Astrocyte (in vitro differentiated cells and primary cell): ENCODE measurements at regions not wholly inside any gene's neighbourhood (a gene's known extent, or its start where the extent isn't known, plus 50 kb on each side); places are given as distances from the start of the nearest gene placed in this dataset.

Source experiments
- DNase-seq: peaks from one replicate; pipeline ENCODE4 v3.0.0-alpha.2; 2010; ENCODE audit warnings: low read depth
- FAIRE-seq: peaks from 2 replicates; lab custom pipeline; 2011; peaks lifted over from hg19 to GRCh38; lab: Jason Lieb, UNC
- H2AFZ ChIP-seq: 2 replicates; pipeline ENCODE4 v1.6.0; 2012; ENCODE audit warnings: low read depth, low read length, inconsistent platforms
- H3K27ac ChIP-seq: 2 replicates; pipeline ENCODE4 v1.5.1; 2011; ENCODE audit warnings: low read depth, low read length, inconsistent platforms
- H3K27me3 ChIP-seq: 2 replicates; pipeline ENCODE4 v1.6.0; 2011; ENCODE audit warnings: low read length, inconsistent platforms; ENCODE audit not compliant: insufficient read depth
- H3K36me3 ChIP-seq: 2 replicates; pipeline ENCODE4 v1.5.1; 2011; ENCODE audit warnings: low read length, inconsistent platforms; ENCODE audit not compliant: insufficient read depth
- H3K4me1 ChIP-seq: 2 replicates; pipeline ENCODE4 v1.5.1; 2011; ENCODE audit warnings: low read length, inconsistent platforms; ENCODE audit not compliant: insufficient read depth
- H3K4me2 ChIP-seq: 2 replicates; pipeline ENCODE4 v1.6.0; 2012; ENCODE audit warnings: low read length, inconsistent platforms
- H3K4me3 ChIP-seq: 2 replicates; pipeline ENCODE4 v1.5.1; 2011; ENCODE audit warnings: low read depth, mild to moderate bottlenecking, low read length, inconsistent platforms; ENCODE audit not compliant: insufficient read depth
- H3K79me2 ChIP-seq: 2 replicates; pipeline ENCODE4 v1.6.0; 2012; ENCODE audit warnings: mild to moderate bottlenecking, low read length, inconsistent platforms; ENCODE audit not compliant: insufficient read depth
- H3K9ac ChIP-seq: 2 replicates; pipeline ENCODE4 v1.6.0; 2012; ENCODE audit warnings: mild to moderate bottlenecking, low read length, inconsistent platforms
- H3K9me3 ChIP-seq: 2 replicates; pipeline ENCODE4 v1.5.1; 2012; ENCODE audit warnings: low read depth, mild to moderate bottlenecking, low read length, inconsistent platforms; ENCODE audit not compliant: insufficient read depth
- H4K20me1 ChIP-seq: 2 replicates; pipeline ENCODE4 v1.6.0; 2012; ENCODE audit warnings: low read length, inconsistent platforms; ENCODE audit not compliant: insufficient read depth
- H3K27ac Mint-ChIP-seq: one replicate; pipeline ENCODE4 v1.8.0; 2021; ENCODE audit warnings: mild to moderate bottlenecking, mixed read lengths; ENCODE audit not compliant: unreplicated experiment
- H3K27me3 Mint-ChIP-seq: one replicate; pipeline ENCODE4 v1.8.0; 2021; ENCODE audit warnings: low read depth, mixed read lengths; ENCODE audit not compliant: unreplicated experiment
- H3K36me3 Mint-ChIP-seq: one replicate; pipeline ENCODE4 v1.8.0; 2021; ENCODE audit warnings: low read depth, mixed read lengths; ENCODE audit not compliant: unreplicated experiment
- H3K4me1 Mint-ChIP-seq: one replicate; pipeline ENCODE4 v1.8.0; 2021; ENCODE audit warnings: low read depth, mixed read lengths; ENCODE audit not compliant: unreplicated experiment
- H3K4me3 Mint-ChIP-seq: one replicate; pipeline ENCODE4 v1.8.0; 2021; ENCODE audit warnings: mild to moderate bottlenecking, moderate library complexity, mixed read lengths; ENCODE audit not compliant: unreplicated experiment
- H3K9me3 Mint-ChIP-seq: one replicate; pipeline ENCODE4 v1.8.0; 2021; ENCODE audit warnings: mild to moderate bottlenecking, mixed read lengths; ENCODE audit not compliant: unreplicated experiment
- EZH2 ChIP-seq: IDR thresholded peaks from 2 replicates; pipeline ENCODE4 v1.6.1; 2012; ENCODE audit warnings: mild to moderate bottlenecking, low read length, inconsistent platforms; ENCODE audit not compliant: insufficient read depth
- TF ChIP-seq, protein P1 (sequence below): IDR thresholded peaks from 2 replicates; pipeline ENCODE4 v1.5.1; 2011; ENCODE audit warnings: low read depth, mild to moderate bottlenecking, inconsistent platforms, low read length, moderate library complexity; ENCODE audit not compliant: insufficient read depth

DNA sequence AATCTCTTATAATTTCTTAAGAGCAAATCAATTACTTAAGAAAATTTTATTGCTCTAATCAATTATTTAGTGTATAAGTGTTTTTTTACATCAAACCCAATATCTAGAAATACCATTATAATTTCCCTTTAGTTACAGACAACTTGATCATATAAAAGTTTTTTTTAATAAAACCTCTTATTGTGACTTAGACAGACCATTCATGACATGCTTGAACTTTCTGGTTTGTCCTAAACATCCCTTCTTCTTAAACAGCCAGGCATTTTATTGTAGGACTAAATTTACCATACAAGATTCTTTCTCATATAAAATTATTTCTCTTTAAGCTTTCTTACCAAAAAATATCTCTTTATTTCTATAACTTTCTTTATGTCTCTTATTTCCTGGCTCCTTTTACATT, 164.5 kb downstream of the SUCNR1 start:
- H3K27ac Mint-ChIP-seq, result no peak overlapping the region
- peaks cover 6% of the 10 kb centered on the region for H3K9me3 Mint-ChIP-seq
- no peaks in the 10 kb centered on the region for H3K27me3 Mint-ChIP-seq
- no peak overlapping the region for H3K9ac ChIP-seq
- TF ChIP-seq, protein P1, sequence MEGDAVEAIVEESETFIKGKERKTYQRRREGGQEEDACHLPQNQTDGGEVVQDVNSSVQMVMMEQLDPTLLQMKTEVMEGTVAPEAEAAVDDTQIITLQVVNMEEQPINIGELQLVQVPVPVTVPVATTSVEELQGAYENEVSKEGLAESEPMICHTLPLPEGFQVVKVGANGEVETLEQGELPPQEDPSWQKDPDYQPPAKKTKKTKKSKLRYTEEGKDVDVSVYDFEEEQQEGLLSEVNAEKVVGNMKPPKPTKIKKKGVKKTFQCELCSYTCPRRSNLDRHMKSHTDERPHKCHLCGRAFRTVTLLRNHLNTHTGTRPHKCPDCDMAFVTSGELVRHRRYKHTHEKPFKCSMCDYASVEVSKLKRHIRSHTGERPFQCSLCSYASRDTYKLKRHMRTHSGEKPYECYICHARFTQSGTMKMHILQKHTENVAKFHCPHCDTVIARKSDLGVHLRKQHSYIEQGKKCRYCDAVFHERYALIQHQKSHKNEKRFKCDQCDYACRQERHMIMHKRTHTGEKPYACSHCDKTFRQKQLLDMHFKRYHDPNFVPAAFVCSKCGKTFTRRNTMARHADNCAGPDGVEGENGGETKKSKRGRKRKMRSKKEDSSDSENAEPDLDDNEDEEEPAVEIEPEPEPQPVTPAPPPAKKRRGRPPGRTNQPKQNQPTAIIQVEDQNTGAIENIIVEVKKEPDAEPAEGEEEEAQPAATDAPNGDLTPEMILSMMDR, result no peak
- H3K27ac ChIP-seq, result no peak overlapping the region
- H3K4me1 Mint-ChIP-seq, result no peaks in the 10 kb centered on the region
- no peaks in the 10 kb centered on the region for H3K4me1 ChIP-seq
- no peak overlapping the region for H2AFZ ChIP-seq
- peaks cover 2% of the 10 kb centered on the region for H3K36me3 Mint-ChIP-seq
- H3K4me3 Mint-ChIP-seq, result no peak overlapping the region
- H4K20me1 ChIP-seq, result no peaks in the 10 kb centered on the region
- no peaks in the 10 kb centered on the region for H3K79me2 ChIP-seq
- FAIRE-seq (no peak), DNase-seq (no peak)
- H3K36me3 ChIP-seq, result no peaks in the 10 kb centered on the region
- no peaks in the 10 kb centered on the region for H3K9me3 ChIP-seq
- no peak overlapping the region for H3K4me2 ChIP-seq
- no peaks in the 10 kb centered on the region for H3K27me3 ChIP-seq
- H3K4me3 ChIP-seq, result no peak overlapping the region

DNA sequence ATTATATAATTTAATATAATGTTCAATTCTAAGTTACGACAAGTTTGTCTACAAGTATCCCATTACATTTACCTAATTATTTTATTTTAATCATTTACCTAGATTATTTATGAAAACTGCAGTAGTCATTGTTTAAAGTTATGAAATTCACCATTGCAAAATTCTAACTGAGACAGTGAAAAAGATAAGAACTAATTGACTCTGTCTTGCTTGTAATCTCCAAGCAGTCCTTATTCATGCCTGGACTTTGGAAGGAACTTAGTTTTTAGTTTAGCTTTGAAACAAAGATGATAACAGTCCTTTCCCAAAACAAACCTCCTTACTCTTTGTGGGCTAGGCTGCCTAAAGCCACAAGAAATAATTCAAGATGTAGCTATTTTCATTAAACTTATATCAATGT, 165.0 kb downstream of the SUCNR1 start:
- no peaks in the 10 kb centered on the region for H3K36me3 Mint-ChIP-seq
- TF ChIP-seq EZH2, result no peak
- TF ChIP-seq, protein P1, result no peak
- Histone ChIP-seq H3K4me2 (no peak overlapping the region), H3K36me3 (no peaks in the 10 kb centered on the region), H2AFZ (no peak overlapping the region), H3K9ac (no peak overlapping the region), H3K4me1 (no peaks in the 10 kb centered on the region), H3K79me2 (no peaks in the 10 kb centered on the region), H3K27ac (no peak overlapping the region), H3K27me3 (no peaks in the 10 kb centered on the region), H3K9me3 (no peaks in the 10 kb centered on the region), H4K20me1 (no peaks in the 10 kb centered on the region), H3K4me3 (no peak overlapping the region)
- no peak for DNase-seq
- no peak overlapping the region for H3K27ac Mint-ChIP-seq
- FAIRE-seq, result no peak
- no peaks in the 10 kb centered on the region for H3K27me3 Mint-ChIP-seq
- peaks cover 3% of the 10 kb centered on the region for H3K9me3 Mint-ChIP-seq
- H3K4me3 Mint-ChIP-seq, result no peak overlapping the region
- H3K4me1 Mint-ChIP-seq, result no peaks in the 10 kb centered on the region

DNA sequence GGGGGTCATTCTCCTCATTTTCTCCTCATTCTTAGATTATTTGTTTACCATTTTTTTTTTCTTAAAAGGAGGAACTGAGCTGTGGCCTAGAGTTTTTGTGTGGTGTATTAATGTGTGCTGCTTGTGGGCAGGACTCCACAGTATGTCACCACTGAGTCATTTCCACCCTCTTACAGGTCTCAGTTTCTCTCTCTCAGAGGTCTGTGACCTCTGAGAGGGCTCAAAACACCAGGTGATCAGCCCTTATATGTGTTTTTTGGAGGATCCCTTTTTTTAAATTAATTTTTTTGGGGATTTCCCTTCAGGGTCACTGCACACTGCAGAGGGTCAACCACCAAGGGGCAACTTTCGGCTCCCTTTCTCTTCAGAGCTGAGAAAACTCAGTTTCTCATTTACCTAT, 166.4 kb downstream of the SUCNR1 start:
- DNase-seq (no peak), FAIRE-seq (no peak)
- H3K36me3 ChIP-seq, result no peaks in the 10 kb centered on the region
- no peak overlapping the region for H3K27ac ChIP-seq
- no peaks in the 10 kb centered on the region for H3K27me3 ChIP-seq
- no peaks in the 10 kb centered on the region for H4K20me1 ChIP-seq
- H3K27ac Mint-ChIP-seq, result no peak overlapping the region
- TF ChIP-seq EZH2, result no peak
- TF ChIP-seq, protein P1, result no peak
- no peak overlapping the region for H3K9ac ChIP-seq
- no peak overlapping the region for H2AFZ ChIP-seq
- no peak overlapping the region for H3K4me3 Mint-ChIP-seq
- no peaks in the 10 kb centered on the region for H3K4me1 Mint-ChIP-seq
- no peaks in the 10 kb centered on the region for H3K4me1 ChIP-seq
- no peaks in the 10 kb centered on the region for H3K79me2 ChIP-seq
- H3K9me3 ChIP-seq, result no peaks in the 10 kb centered on the region
- H3K4me2 ChIP-seq, result no peak overlapping the region
- no peaks in the 10 kb centered on the region for H3K9me3 Mint-ChIP-seq
- no peak overlapping the region for H3K4me3 ChIP-seq
- no peaks in the 10 kb centered on the region for H3K36me3 Mint-ChIP-seq
- no peaks in the 10 kb centered on the region for H3K27me3 Mint-ChIP-seq
